Parathyroid adenoma (tissue), 2 donors: ENCODE measurements at regions not wholly inside any gene's neighbourhood (a gene's known extent, or its start where the extent isn't known, plus 50 kb on each side); places are given as distances from the start of the nearest gene placed in this dataset.
A peak's percentile ranks its signal among the peaks of the same experiment; 100 is the strongest.

Experiments used
- H2AFZ ChIP-seq: fragments of 300-600 bp; sonication (generic); one replicate; pipeline ENCODE4 v1.7.0; 2017; ENCODE audit warnings: antibody characterized with exemption, mild to moderate bottlenecking
- H3K27ac ChIP-seq: fragments of 300-600 bp; sonication (generic); one replicate; pipeline ENCODE4 v1.7.0; 2017
- H3K27me3 ChIP-seq: fragments of 300-600 bp; sonication (generic); one replicate; pipeline ENCODE4 v1.7.0; 2017; ENCODE audit warnings: low read length; ENCODE audit not compliant: control insufficient read depth, insufficient read depth
- H3K36me3 ChIP-seq: fragments of 300-600 bp; sonication (generic); one replicate; pipeline ENCODE4 v1.7.0; 2017; ENCODE audit warnings: low read length; ENCODE audit not compliant: control insufficient read depth, insufficient read depth
- H3K4me1 ChIP-seq: fragments of 300-600 bp; sonication (generic); one replicate; pipeline ENCODE4 v1.7.0; 2017; ENCODE audit warnings: control low read depth
- H3K4me2 ChIP-seq: fragments of 300-600 bp; sonication (generic); one replicate; pipeline ENCODE4 v1.7.0; 2017; ENCODE audit warnings: low read length
- H3K4me3 ChIP-seq: fragments of 300-600 bp; sonication (generic); one replicate; pipeline ENCODE4 v1.7.0; 2017; ENCODE audit warnings: low read depth, low read length
- H3K79me2 ChIP-seq: fragments of 300-600 bp; sonication (generic); one replicate; pipeline ENCODE4 v1.7.0; 2017; ENCODE audit warnings: control low read depth
- H3K9ac ChIP-seq: fragments of 300-600 bp; sonication (generic); one replicate; pipeline ENCODE4 v1.7.0; 2017; ENCODE audit warnings: mild to moderate bottlenecking
- H3K9me3 ChIP-seq: fragments of 300-600 bp; sonication (generic); one replicate; pipeline ENCODE4 v1.7.0; 2017; ENCODE audit warnings: low read length; ENCODE audit not compliant: control insufficient read depth
- CTCF ChIP-seq: fragments of 300-600 bp; sonication (generic); IDR thresholded peaks from one replicate; pipeline ENCODE4 v1.7.0; 2017; ENCODE audit warnings: antibody characterized with exemption, mild to moderate bottlenecking
- donor health status: primary hyperparathyroidism.

DNA sequence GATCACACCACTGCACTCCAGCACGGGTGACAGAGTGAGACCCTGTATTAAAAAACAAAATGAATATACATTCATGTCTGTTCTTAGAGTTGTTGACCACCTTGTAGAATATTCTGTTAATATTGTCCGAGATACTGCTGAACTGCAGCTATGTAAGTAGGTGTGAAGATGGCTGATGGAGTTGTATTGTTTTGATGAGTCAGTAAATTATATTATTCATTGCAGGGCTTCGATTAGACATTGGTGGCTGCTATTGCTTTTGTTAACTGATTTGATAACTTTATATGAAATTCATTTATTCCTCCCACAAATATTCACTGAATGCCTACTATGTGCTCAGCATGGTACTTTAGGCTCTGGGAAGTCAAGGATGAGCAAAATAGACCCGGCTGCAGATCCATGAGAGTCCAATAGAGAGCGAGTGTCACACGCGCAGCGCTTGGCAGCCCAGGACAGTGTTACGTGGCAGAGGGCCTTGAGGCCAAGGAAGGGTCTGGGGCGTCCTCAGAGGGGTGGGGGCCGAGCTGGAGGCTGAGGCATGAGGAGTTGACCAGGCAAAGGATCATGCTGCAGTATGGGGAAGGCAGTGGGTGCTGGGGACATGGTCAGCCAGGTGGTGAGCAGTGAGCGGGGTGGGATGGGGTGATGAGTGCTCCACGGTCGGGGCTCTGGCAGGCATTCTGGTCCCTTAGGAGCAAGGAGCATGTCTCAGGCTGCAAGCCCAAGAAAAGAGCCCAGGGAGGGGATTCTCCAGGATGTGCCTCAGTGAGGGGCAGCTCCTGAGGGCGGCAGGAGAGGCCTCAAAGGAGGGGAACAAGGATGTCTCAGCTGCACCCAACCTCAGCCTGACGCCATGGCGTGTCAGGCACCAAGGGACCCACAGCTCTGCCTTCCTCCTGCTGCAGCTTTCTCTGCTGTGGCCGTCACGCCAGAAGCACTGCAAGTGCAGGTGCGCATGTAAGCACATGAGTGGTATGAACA lies 243.5 kb downstream of the GADD45G start:
- Histone ChIP-seq H3K27ac (no peak overlapping the region), H2AFZ (no peak overlapping the region), H3K9me3 (no peaks in the 10 kb centered on the region), H3K4me3 (no peak overlapping the region), H3K4me1 (peaks cover 7% of the 10 kb centered on the region), H3K36me3 (no peaks in the 10 kb centered on the region), H3K9ac (no peak overlapping the region), H3K4me2 (no peak overlapping the region), H3K27me3 (no peaks in the 10 kb centered on the region), H3K79me2 (no peaks in the 10 kb centered on the region)
- TF ChIP-seq CTCF: no peak

GRCh38 chr9:89849096-89849495 lies 244.3 kb downstream of the GADD45G start:
- Histone ChIP-seq H3K4me1 (peaks cover 7% of the 10 kb centered on the region), H3K4me2 (no peak overlapping the region), H3K27me3 (no peaks in the 10 kb centered on the region), H2AFZ (no peak overlapping the region), H3K4me3 (no peak overlapping the region), H3K36me3 (no peaks in the 10 kb centered on the region), H3K27ac (no peak overlapping the region), H3K9me3 (no peaks in the 10 kb centered on the region), H3K79me2 (no peaks in the 10 kb centered on the region), H3K9ac (no peak overlapping the region)
- TF ChIP-seq CTCF: no peak

GRCh38 chr9:89850153-89850552 lies 245.3 kb downstream of the GADD45G start:
- H3K4me3 ChIP-seq: no peak overlapping the region
- no peaks in the 10 kb centered on the region for H3K79me2 ChIP-seq
- peak overlapping the region; percentile 42 for H2AFZ ChIP-seq
- no peak overlapping the region for H3K27ac ChIP-seq
- H3K9me3 ChIP-seq: no peaks in the 10 kb centered on the region
- no peaks in the 10 kb centered on the region for H3K27me3 ChIP-seq
- no peak overlapping the region for H3K4me2 ChIP-seq
- no peaks in the 10 kb centered on the region for H3K36me3 ChIP-seq
- TF ChIP-seq CTCF: no peak
- no peak overlapping the region for H3K9ac ChIP-seq
- H3K4me1 ChIP-seq: peaks cover 7% of the 10 kb centered on the region

DNA sequence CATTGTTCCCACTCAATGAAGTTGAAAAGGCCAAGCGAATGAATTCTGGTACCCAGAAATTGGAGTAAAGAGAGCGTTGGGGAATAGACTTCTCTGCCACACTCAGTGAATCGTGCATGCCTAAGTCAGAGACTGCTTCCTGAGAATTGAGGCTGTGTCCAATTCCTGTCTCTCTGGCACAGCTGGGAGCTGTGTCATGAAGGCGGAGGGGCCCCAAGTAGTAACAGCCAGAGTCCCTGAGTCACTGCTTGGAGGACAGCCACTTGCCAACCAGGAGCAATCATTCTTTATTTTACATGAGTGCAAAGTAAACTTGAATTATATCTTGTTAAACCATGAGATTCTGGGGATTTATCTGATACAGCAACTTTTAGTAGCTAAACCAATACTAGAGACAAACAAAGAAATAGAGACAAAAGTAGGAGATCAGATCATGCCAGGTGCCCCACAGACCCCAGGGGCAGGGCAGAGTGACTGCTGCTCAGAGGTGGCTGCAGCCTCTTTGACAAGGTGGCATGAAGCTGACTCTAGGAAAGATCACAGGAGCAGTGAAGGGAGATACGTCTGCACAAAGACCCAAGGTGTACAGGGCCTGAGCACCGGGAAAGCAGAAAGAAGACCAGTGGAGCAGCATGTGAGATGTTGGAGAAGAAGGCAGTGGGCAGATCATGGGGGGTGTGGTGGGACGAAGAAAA lies 246.0 kb downstream of the GADD45G start:
- Histone ChIP-seq H3K36me3 (no peaks in the 10 kb centered on the region), H3K27ac (no peak overlapping the region), H3K79me2 (no peaks in the 10 kb centered on the region), H3K4me3 (no peak overlapping the region), H2AFZ (peak overlapping the region; percentile 42), H3K27me3 (no peaks in the 10 kb centered on the region), H3K4me1 (peaks cover 7% of the 10 kb centered on the region), H3K4me2 (no peak overlapping the region), H3K9me3 (no peaks in the 10 kb centered on the region), H3K9ac (no peak overlapping the region)
- no peak for TF ChIP-seq CTCF
